Stomach (tissue), 4 donors: ENCODE measurements at regions not wholly inside any gene's neighbourhood (a gene's known extent, or its start where the extent isn't known, plus 50 kb on each side); places are given as distances from the start of the nearest gene placed in this dataset.

Experiments used
- CTCF ChIP-seq, 7 experiments: fragments of 450-650 bp in 4 of 7; fragments of 200-600 bp in 3 of 7; sonication (generic) in 3 of 7; IDR thresholded peaks; one replicate each; pipeline ENCODE4 v1.5.1; 2016 to 2019; ENCODE audit warnings: antibody characterized with exemption in 7 of 7, control low read depth in 2 of 7, mild to moderate bottlenecking in 1 of 7
- POLR2A ChIP-seq, 4 donors: fragments of 450-650 bp; IDR thresholded peaks; one replicate each; pipeline ENCODE4 v1.6.1; 2016; ENCODE audit warnings: antibody characterized with exemption in 4 of 4, control low read depth in 2 of 4, mild to moderate bottlenecking in 1 of 4, moderate library complexity in 1 of 4

- no peak for TF ChIP-seq CTCF (IDR thresholded peaks at IDR 0.05)
- no peak for TF ChIP-seq POLR2A (IDR thresholded peaks at IDR 0.05)
Measured at GRCh38 chr6:67361264-67361663, 1273.8 kb upstream of the ADGRB3 start.
